ENCODE measurements at regions not wholly inside any gene's neighbourhood (a gene's known extent, or its start where the extent isn't known, plus 50 kb on each side); places are given as distances from the start of the nearest gene placed in this dataset.

- TF ChIP-seq, protein P1, sequence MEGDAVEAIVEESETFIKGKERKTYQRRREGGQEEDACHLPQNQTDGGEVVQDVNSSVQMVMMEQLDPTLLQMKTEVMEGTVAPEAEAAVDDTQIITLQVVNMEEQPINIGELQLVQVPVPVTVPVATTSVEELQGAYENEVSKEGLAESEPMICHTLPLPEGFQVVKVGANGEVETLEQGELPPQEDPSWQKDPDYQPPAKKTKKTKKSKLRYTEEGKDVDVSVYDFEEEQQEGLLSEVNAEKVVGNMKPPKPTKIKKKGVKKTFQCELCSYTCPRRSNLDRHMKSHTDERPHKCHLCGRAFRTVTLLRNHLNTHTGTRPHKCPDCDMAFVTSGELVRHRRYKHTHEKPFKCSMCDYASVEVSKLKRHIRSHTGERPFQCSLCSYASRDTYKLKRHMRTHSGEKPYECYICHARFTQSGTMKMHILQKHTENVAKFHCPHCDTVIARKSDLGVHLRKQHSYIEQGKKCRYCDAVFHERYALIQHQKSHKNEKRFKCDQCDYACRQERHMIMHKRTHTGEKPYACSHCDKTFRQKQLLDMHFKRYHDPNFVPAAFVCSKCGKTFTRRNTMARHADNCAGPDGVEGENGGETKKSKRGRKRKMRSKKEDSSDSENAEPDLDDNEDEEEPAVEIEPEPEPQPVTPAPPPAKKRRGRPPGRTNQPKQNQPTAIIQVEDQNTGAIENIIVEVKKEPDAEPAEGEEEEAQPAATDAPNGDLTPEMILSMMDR (IDR thresholded peaks at IDR 0.05; ENCODE audit: borderline replicate concordance, insufficient read depth, low read depth, low read length) = no peak
- H3K4me3 ChIP-seq (ENCODE audit: low read depth, low read length) = no peak overlapping the region
Observed at GRCh38 chr1:30327370-30328099, 395.9 kb downstream of the MATN1 start.

GRCh38 chr1:30325999-30326398, 397.4 kb downstream of the MATN1 start:
- TF ChIP-seq, protein P1 (IDR thresholded peaks at IDR 0.05; ENCODE audit: borderline replicate concordance, insufficient read depth, low read depth, low read length) = no peak
- no peak overlapping the region for H3K4me3 ChIP-seq (ENCODE audit: low read depth, low read length)

GRCh38 chr1:30325085-30325935, 398.1 kb downstream of the MATN1 start:
- no peak overlapping the region for H3K4me3 ChIP-seq (ENCODE audit: low read depth, low read length)

GRCh38 chr1:30324251-30325084, 398.9 kb downstream of the MATN1 start:
- no peak overlapping the region for H3K4me3 ChIP-seq (ENCODE audit: low read depth, low read length)
- TF ChIP-seq, protein P1 (IDR thresholded peaks at IDR 0.05; ENCODE audit: borderline replicate concordance, insufficient read depth, low read depth, low read length) = no peak

More at GRCh38 chr1:30325085-30325935, 398.1 kb downstream of the MATN1 start:
- TF ChIP-seq, protein P1 (IDR thresholded peaks at IDR 0.05; ENCODE audit: borderline replicate concordance, insufficient read depth, low read depth, low read length) = no peak

DNA sequence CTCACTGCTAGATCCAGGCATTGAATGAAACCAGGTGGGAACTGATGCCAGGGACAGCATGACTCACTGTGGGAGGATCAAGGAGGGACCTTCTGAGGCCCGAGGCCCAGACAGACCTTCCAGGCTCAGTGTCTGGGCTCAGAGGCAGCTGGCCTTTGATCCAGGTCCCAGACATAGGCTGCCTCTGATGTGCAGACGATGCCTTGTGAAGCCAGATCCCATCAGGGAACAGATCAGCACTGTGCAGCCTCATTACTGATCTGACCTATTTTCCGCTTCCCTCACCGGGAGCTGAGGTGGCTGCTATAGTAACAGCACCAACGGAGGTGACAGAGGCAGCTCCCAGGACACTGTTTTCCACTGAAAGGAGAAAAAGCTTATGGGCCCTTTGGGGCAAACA, 399.5 kb downstream of the MATN1 start:
- no peak overlapping the region for H3K4me3 ChIP-seq (ENCODE audit: low read depth, low read length)
- TF ChIP-seq, protein P1 (IDR thresholded peaks at IDR 0.05; ENCODE audit: borderline replicate concordance, insufficient read depth, low read depth, low read length) = no peak

DNA sequence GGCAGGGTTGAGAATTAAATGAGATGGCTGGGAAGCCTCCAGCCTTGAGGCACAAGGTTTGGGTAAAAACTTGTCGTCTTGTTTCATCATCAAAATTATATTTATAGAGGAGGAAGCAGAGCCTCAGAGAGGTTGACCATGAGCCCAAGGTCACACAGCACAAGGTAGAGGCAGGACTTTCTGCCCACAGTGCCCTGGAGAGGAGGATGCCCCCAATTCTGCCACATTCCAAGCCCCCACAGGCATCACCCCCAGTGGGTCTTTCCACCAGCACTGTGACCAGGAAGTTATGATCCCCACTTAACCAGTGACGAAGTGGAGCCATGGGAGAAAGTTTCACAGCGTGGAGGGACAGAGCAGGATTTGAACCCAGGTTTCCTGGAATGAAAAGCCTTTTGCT, 400.0 kb downstream of the MATN1 start:
- H3K4me3 ChIP-seq (ENCODE audit: low read depth, low read length) = no peak overlapping the region
- TF ChIP-seq, protein P1 (IDR thresholded peaks at IDR 0.05; ENCODE audit: borderline replicate concordance, insufficient read depth, low read depth, low read length) = no peak

Measured in GM12875 (cell line).